Heart left ventricle (tissue), 16 donors: ENCODE measurements at regions not wholly inside any gene's neighbourhood (a gene's known extent, or its start where the extent isn't known, plus 50 kb on each side); places are given as distances from the start of the nearest gene placed in this dataset.
"Not testable (repeated sequence)": the region's sequence is repeated elsewhere in the genome, so short reads cannot be mapped to it uniquely, and the experiment has no call there.

Source experiments
- ATAC-seq, 4 donors: fragments of 200-7000 bp; cut with Tn5 transposase; one replicate each; pipeline ENCODE4 v1.9.1; 2020 to 2022; ENCODE audit warnings: moderate library complexity in 4 of 4, mild to moderate bottlenecking in 3 of 4, moderate number of reproducible peaks in 1 of 4
- DNase-seq, 5 donors: peaks; one replicate each; pipeline ENCODE4 v3.0.0-alpha.2; 2020
- H3K27ac ChIP-seq, 12 donors: fragments of 200-600 bp; sonication (generic) in 4 of 12; one replicate each; pipeline versions ENCODE4 v1.5.0 to v1.8.0; 2016 to 2022; ENCODE audit warnings: mild to moderate bottlenecking in 2 of 12
- H3K27me3 ChIP-seq, 9 donors: fragments of 200-600 bp; sonication (generic) in 2 of 9; one replicate each; pipeline versions ENCODE4 v1.5.1 to v1.8.0; 2016 to 2022; ENCODE audit warnings: mild to moderate bottlenecking in 3 of 9
- H3K36me3 ChIP-seq, 9 donors: fragments of 200-600 bp; sonication (generic) in 2 of 9; one replicate each; pipeline versions ENCODE4 v1.5.0 to v1.8.0; 2018 to 2022; ENCODE audit warnings: mild to moderate bottlenecking in 2 of 9
- H3K4me1 ChIP-seq, 12 donors: fragments of 200-600 bp; sonication (generic) in 4 of 12; one replicate each; pipeline versions ENCODE4 v1.5.0 to v1.8.0; 2016 to 2022; ENCODE audit warnings: mild to moderate bottlenecking in 3 of 12
- H3K4me3 ChIP-seq, 12 donors: fragments of 200-600 bp; sonication (generic) in 4 of 12; one replicate each; pipeline versions ENCODE4 v1.5.0 to v1.8.0; 2017 to 2022; ENCODE audit warnings: mild to moderate bottlenecking in 9 of 12, moderate library complexity in 4 of 12
- H3K9me3 ChIP-seq, 12 donors: fragments of 200-600 bp; sonication (generic) in 4 of 12; one replicate each; pipeline versions ENCODE4 v1.5.0 to v1.8.0; 2016 to 2022; ENCODE audit warnings: mild to moderate bottlenecking in 1 of 12
- CTCF ChIP-seq, 12 donors: fragments of 200-600 bp; sonication (generic) in 4 of 12; IDR thresholded peaks; one replicate each; pipeline versions ENCODE4 v1.5.0 to v1.8.0; 2018 to 2022; ENCODE audit warnings: antibody characterized with exemption in 12 of 12, mild to moderate bottlenecking in 5 of 12
- POLR2A ChIP-seq, 2 donors: fragments of 450-650 bp; IDR thresholded peaks; one replicate each; pipeline ENCODE4 v1.6.1; 2017; ENCODE audit warnings: antibody characterized with exemption in 2 of 2, mild to moderate bottlenecking in 2 of 2, moderate library complexity in 2 of 2
- WGBS, 4 donors: extraction: QIAGEN DNeasy Blood & Tissue Kit in 2 of 4; methylation state at CpG; one replicate each; pipeline versions ENCODE4 v1.1.5 to v1.1.7; 2013 to 2018; 5-methylcytosine and 5-hydroxymethylcytosine counted together
- intact Hi-C, 10 donors: fragments of 100-400 bp; cut with DNase I; formaldehyde crosslinking; loops; one replicate each; pipeline versions ENCODE4 v1.11.1 to v1.14.2; 2022
- donor health status: ischemic (EF 13 %, LVEDD 7.1; RV severe dilation, severe dysfunction).
- donor health status: healthy with polysubstance abuse.
- donor health status: DM: no; HTN: yes; CAD: no.
- donor health status: DM: no; HTN: no; CAD: no.
- donor health status: ischemic (EF 25% LVEDD 6.9; RV normal size, moderate dysfunction).
- donor health status: ischemic (EF 25% LVEDD 5.7; RV mildly dilated, moderate dysfunction).
- donor health status: healthy.
- donor health status: DM: yes; HTN: yes; CAD: no.
- donor health status: ischemic (EF 35%, LVEDD 5.7; RV mildly dilated, moderate dysfunction).
- donor health status: nonischemic (EF 11% LVEDD 7.7; RV severe dilation, severe dysfunction).
- donor health status: DM: yes; HTN: yes; CAD: no.
- donor health status: PGD.
- donor health status: ischemic (EF 29% LVEDD 5.4; RV normal size, mild dysfunction).
- donor health status: nonischemic (EF 23%, LVEDD 6.1; RV moderate dilation, normal function).

- H3K4me3 ChIP-seq, result no peak overlapping the region
- no peaks in the 10 kb centered on the region for H3K4me1 ChIP-seq
- no peaks in the 10 kb centered on the region for H3K9me3 ChIP-seq
- no peak overlapping the region for H3K27ac ChIP-seq
- no peaks in the 10 kb centered on the region for H3K36me3 ChIP-seq
- no peak for ATAC-seq
- intact Hi-C loops, result no loop called here
- H3K27me3 ChIP-seq, result peaks cover 0 to 17% (median 0%) of the 10 kb centered on the region in 9 donors
- 80 to 91% (median 86%) methylated on average over 8 to 16 of the region's 16 CpGs for WGBS, 4 donors
- no peak for DNase-seq
- TF ChIP-seq CTCF (IDR thresholded peaks at IDR 0.05), result no peak
- TF ChIP-seq POLR2A (IDR thresholded peaks at IDR 0.05), result no peak
Observed at GRCh38 chr6:167402195-167402686, 77.4 kb downstream of the TTLL2 start.

- Histone ChIP-seq H3K9me3 (no peaks in the 10 kb centered on the region), H3K4me1 (no peaks in the 10 kb centered on the region), H3K4me3 (no peak overlapping the region), H3K27me3 (peaks cover 0 to 17% (median 0%) of the 10 kb centered on the region in 9 donors), H3K27ac (no peak overlapping the region), H3K36me3 (no peaks in the 10 kb centered on the region)
- TF ChIP-seq POLR2A (IDR thresholded peaks at IDR 0.05) (no peak), CTCF (IDR thresholded peaks at IDR 0.05) (no peak)
- intact Hi-C loops, result no loop called here
- WGBS, 4 donors, result 81 to 94% (median 93%) methylated on average over 4 of the region's 4 CpGs
- DNase-seq, result no peak
- no peak for ATAC-seq
Observed at GRCh38 chr6:167403427-167403826, 78.5 kb downstream of the TTLL2 start.

GRCh38 chr6:167404385-167405049 is 79.6 kb downstream of the TTLL2 start:
- ATAC-seq (no peak), DNase-seq (no peak)
- Histone ChIP-seq H3K27ac (no peak overlapping the region), H3K4me1 (no peaks in the 10 kb centered on the region), H3K9me3 (no peaks in the 10 kb centered on the region), H3K27me3 (peaks cover 0 to 17% (median 0%) of the 10 kb centered on the region in 9 donors), H3K4me3 (no peak overlapping the region), H3K36me3 (no peaks in the 10 kb centered on the region)
- WGBS, 4 donors, result 79 to 82% (median 80%) methylated on average over 14 to 17 of the region's 17 CpGs
- TF ChIP-seq CTCF (IDR thresholded peaks at IDR 0.05) (no peak), POLR2A (IDR thresholded peaks at IDR 0.05) (no peak)
- intact Hi-C loops, result loop anchor here in 1 of 10 donors (5.0 kb wide), 1 partner anchor 157 kb away; no protein-coding TSS in a partner anchor

GRCh38 chr6:167405778-167406532 is 81.1 kb downstream of the TTLL2 start:
- no peak for TF ChIP-seq POLR2A (IDR thresholded peaks at IDR 0.05)
- no peak for TF ChIP-seq CTCF (IDR thresholded peaks at IDR 0.05)
- no peak for ATAC-seq
- H3K9me3 ChIP-seq, result no peaks in the 10 kb centered on the region
- intact Hi-C loops, result loop anchor here in 1 of 10 donors (5.0 kb wide), 1 partner anchor 159 kb away; no protein-coding TSS in a partner anchor
- H3K4me3 ChIP-seq, result no peak overlapping the region
- H3K36me3 ChIP-seq, result no peaks in the 10 kb centered on the region
- 83 to 89% (median 87%) methylated on average over 13 to 14 of the region's 14 CpGs for WGBS, 4 donors
- no peaks in the 10 kb centered on the region for H3K4me1 ChIP-seq
- no peak overlapping the region for H3K27ac ChIP-seq
- peaks cover 0 to 17% (median 0%) of the 10 kb centered on the region in 9 donors for H3K27me3 ChIP-seq
- no peak for DNase-seq

- H3K36me3 ChIP-seq, H3K4me1 ChIP-seq, ATAC-seq, H3K27ac ChIP-seq, DNase-seq, H3K9me3 ChIP-seq, H3K4me3 ChIP-seq: not testable (repeated sequence)
- H3K27me3 ChIP-seq, result peaks cover 0 to 17% (median 0%) of the 10 kb centered on the region in 9 donors
- intact Hi-C loops, result loop anchor here in 1 of 10 donors (5.0 kb wide), 1 partner anchor 159 kb away; no protein-coding TSS in a partner anchor
- WGBS, 4 donors, result 86 to 88% (median 87%) methylated on average over 16 of the region's 16 CpGs
Observed at GRCh38 chr6:167406533-167407238, 81.8 kb downstream of the TTLL2 start.
